ENCODE measurements at regions not wholly inside any gene's neighbourhood (a gene's known extent, or its start where the extent isn't known, plus 50 kb on each side); places are given as distances from the start of the nearest gene placed in this dataset.

GRCh38 chr13:111575719-111576118, 255.3 kb downstream of the TEX29 start:
- H3K27ac Mint-ChIP-seq (ENCODE audit: unreplicated experiment): no peak overlapping the region
- H3K9me3 Mint-ChIP-seq (ENCODE audit: unreplicated experiment): peaks cover 24% of the 10 kb centered on the region
- H3K27me3 Mint-ChIP-seq (ENCODE audit: unreplicated experiment): peaks cover 2% of the 10 kb centered on the region
- H3K4me3 Mint-ChIP-seq (ENCODE audit: unreplicated experiment): no peak overlapping the region
- no peak for DNase-seq (ENCODE audit: low spot score)
- peaks cover 12% of the 10 kb centered on the region for H3K36me3 Mint-ChIP-seq (ENCODE audit: low read depth, unreplicated experiment)
- no peak for TF ChIP-seq CTCF (IDR thresholded peaks at IDR 0.05; ENCODE audit: unreplicated experiment)
- H3K4me1 Mint-ChIP-seq (ENCODE audit: unreplicated experiment): no peaks in the 10 kb centered on the region

DNA sequence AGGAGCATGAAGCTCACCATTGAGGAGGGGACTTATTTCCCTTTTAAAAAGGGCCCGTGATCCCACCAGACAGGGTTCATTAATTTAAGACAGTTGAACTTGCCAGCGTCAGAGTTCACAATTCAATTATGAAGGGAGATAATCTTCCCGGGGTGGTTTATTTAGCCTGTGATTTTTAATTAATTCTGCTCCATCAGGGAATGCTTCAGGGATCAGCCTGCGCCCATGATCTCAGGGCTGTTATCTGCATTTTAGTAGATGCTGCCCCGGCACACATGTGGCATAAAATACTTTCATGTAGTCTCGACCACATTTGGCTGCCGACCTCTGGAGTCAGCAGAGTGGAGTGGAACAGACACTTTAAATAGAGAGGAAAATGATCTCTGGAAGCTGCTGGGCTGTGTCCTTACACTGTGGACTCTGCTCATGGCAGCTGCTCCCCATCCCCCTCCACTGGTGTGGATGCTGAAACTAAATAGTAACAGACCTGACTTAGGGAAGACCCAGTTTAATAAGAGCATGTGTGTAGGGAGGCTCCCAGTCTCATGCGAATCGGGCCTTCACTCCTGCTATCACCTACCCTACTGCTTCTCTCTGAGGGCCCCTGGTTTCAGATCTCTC, 256.9 kb downstream of the TEX29 start:
- no peak overlapping the region for H3K4me3 Mint-ChIP-seq (ENCODE audit: unreplicated experiment)
- H3K27me3 Mint-ChIP-seq (ENCODE audit: unreplicated experiment): peaks cover 4% of the 10 kb centered on the region
- H3K27ac Mint-ChIP-seq (ENCODE audit: unreplicated experiment): no peak overlapping the region
- no peaks in the 10 kb centered on the region for H3K4me1 Mint-ChIP-seq (ENCODE audit: unreplicated experiment)
- peaks cover 24% of the 10 kb centered on the region for H3K9me3 Mint-ChIP-seq (ENCODE audit: unreplicated experiment)
- no peak for TF ChIP-seq CTCF (IDR thresholded peaks at IDR 0.05; ENCODE audit: unreplicated experiment)
- H3K36me3 Mint-ChIP-seq (ENCODE audit: low read depth, unreplicated experiment): peaks cover 12% of the 10 kb centered on the region
- no peak for DNase-seq (ENCODE audit: low spot score)

GRCh38 chr13:111577956-111578605, 257.6 kb downstream of the TEX29 start:
- no peak for TF ChIP-seq CTCF (IDR thresholded peaks at IDR 0.05; ENCODE audit: unreplicated experiment)
- DNase-seq (ENCODE audit: low spot score): no peak
- Mint-ChIP-seq H3K4me3 (ENCODE audit: unreplicated experiment) (no peak overlapping the region), H3K9me3 (ENCODE audit: unreplicated experiment) (peaks cover 20% of the 10 kb centered on the region), H3K4me1 (ENCODE audit: unreplicated experiment) (no peaks in the 10 kb centered on the region), H3K27ac (ENCODE audit: unreplicated experiment) (no peak overlapping the region), H3K27me3 (ENCODE audit: unreplicated experiment) (peaks cover 4% of the 10 kb centered on the region), H3K36me3 (ENCODE audit: low read depth, unreplicated experiment) (peaks cover 12% of the 10 kb centered on the region)

DNA sequence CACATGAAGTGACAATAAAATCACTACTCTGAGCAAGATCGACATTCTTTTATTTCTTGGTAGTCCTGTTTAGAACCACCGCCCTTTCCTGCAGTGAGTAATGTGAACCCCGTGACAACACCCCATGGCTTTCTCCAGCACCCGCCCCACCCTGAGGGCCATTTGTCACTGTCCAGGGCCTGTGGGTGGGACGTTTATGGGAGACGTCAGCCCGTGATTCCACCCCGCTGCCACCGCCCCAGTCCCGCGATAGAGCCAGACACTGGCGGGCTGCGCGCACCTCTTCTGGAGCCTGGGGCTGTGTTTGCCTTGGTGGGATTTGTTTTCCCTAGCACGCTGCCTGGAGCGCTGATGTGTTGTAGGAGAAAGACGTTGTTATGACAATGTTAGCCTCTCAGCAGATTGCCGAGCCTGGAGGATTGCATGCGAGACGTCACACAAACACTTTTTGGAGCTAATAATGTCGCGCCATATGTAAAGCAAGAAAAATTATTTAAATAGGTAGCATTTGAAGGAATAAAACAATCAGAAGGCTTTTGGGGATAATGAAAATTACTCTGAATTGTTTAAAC, 263.7 kb downstream of the TEX29 start:
- peaks cover 2% of the 10 kb centered on the region for H3K27me3 Mint-ChIP-seq (ENCODE audit: unreplicated experiment)
- no peak for DNase-seq (ENCODE audit: low spot score)
- H3K36me3 Mint-ChIP-seq (ENCODE audit: low read depth, unreplicated experiment): no peaks in the 10 kb centered on the region
- H3K4me3 Mint-ChIP-seq (ENCODE audit: unreplicated experiment): no peak overlapping the region
- no peaks in the 10 kb centered on the region for H3K9me3 Mint-ChIP-seq (ENCODE audit: unreplicated experiment)
- TF ChIP-seq CTCF (IDR thresholded peaks at IDR 0.05; ENCODE audit: unreplicated experiment): no peak
- no peaks in the 10 kb centered on the region for H3K4me1 Mint-ChIP-seq (ENCODE audit: unreplicated experiment)
- H3K27ac Mint-ChIP-seq (ENCODE audit: unreplicated experiment): no peak overlapping the region

- H3K27me3 Mint-ChIP-seq (ENCODE audit: unreplicated experiment): peaks cover 2% of the 10 kb centered on the region
- H3K36me3 Mint-ChIP-seq (ENCODE audit: low read depth, unreplicated experiment): no peaks in the 10 kb centered on the region
- H3K9me3 Mint-ChIP-seq (ENCODE audit: unreplicated experiment): no peaks in the 10 kb centered on the region
- no peak overlapping the region for H3K4me3 Mint-ChIP-seq (ENCODE audit: unreplicated experiment)
- no peak overlapping the region for H3K27ac Mint-ChIP-seq (ENCODE audit: unreplicated experiment)
- no peak for DNase-seq (ENCODE audit: low spot score)
- H3K4me1 Mint-ChIP-seq (ENCODE audit: unreplicated experiment): no peaks in the 10 kb centered on the region
- no peak for TF ChIP-seq CTCF (IDR thresholded peaks at IDR 0.05; ENCODE audit: unreplicated experiment)
These were observed 264.4 kb downstream of the TEX29 start for GRCh38 chr13:111584870-111585269.
